DND-41 (cell line): ENCODE measurements at regions not wholly inside any gene's neighbourhood (a gene's known extent, or its start where the extent isn't known, plus 50 kb on each side); places are given as distances from the start of the nearest gene placed in this dataset.

Source experiments
- ATAC-seq: fragments of 200-7000 bp; cut with Tn5 transposase; 3 replicates; pipeline ENCODE4 v1.9.1; 2021; ENCODE audit warnings: low read depth; ENCODE audit not compliant: insufficient read depth
- DNase-seq: peaks from one replicate; pipeline ENCODE4 v3.0.0-alpha.2; 2020
- H2AFZ ChIP-seq: 2 replicates; pipeline ENCODE4 v1.6.0; 2012; ENCODE audit warnings: low read depth, low read length
- H3K27ac ChIP-seq: 2 replicates; pipeline ENCODE4 v1.5.1; 2012; ENCODE audit warnings: low read length, inconsistent platforms
- H3K27me3 ChIP-seq: fragments of 200-600 bp; sonication (generic); 2 replicates; pipeline ENCODE4 v1.6.0; 2012; ENCODE audit warnings: low read length, mild to moderate bottlenecking, inconsistent platforms; ENCODE audit not compliant: insufficient read depth, poor library complexity
- H3K36me3 ChIP-seq: 2 replicates; pipeline ENCODE4 v1.5.1; 2012; ENCODE audit warnings: low read length, inconsistent platforms; ENCODE audit not compliant: insufficient read depth
- H3K4me1 ChIP-seq: 2 replicates; pipeline ENCODE4 v1.5.1; 2012; ENCODE audit warnings: mild to moderate bottlenecking, low read length; ENCODE audit not compliant: insufficient read depth
- H3K4me2 ChIP-seq: 2 replicates; pipeline ENCODE4 v1.6.0; 2012; ENCODE audit warnings: mild to moderate bottlenecking, moderate library complexity, low read length, inconsistent platforms; ENCODE audit not compliant: insufficient read depth
- H3K4me3 ChIP-seq, 2 experiments: fragments of 200-600 bp in 1 of 2; shearing (Covaris generic) in 1 of 2; 2 replicates each; pipeline ENCODE4 v1.5.1; 2012 to 2016; ENCODE audit warnings: inconsistent platforms in 2 of 2, low read length in 2 of 2, mild to moderate bottlenecking in 2 of 2, low read depth in 1 of 2, moderate library complexity in 1 of 2
- H3K79me2 ChIP-seq: 2 replicates; pipeline ENCODE4 v1.6.0; 2012; ENCODE audit warnings: low read length, inconsistent platforms; ENCODE audit not compliant: insufficient read depth
- H3K9ac ChIP-seq: 2 replicates; pipeline ENCODE4 v1.6.0; 2012; ENCODE audit warnings: low read depth, mild to moderate bottlenecking, inconsistent platforms, low read length, moderate library complexity
- H3K9me3 ChIP-seq: 2 replicates; pipeline ENCODE4 v1.5.1; 2012; ENCODE audit warnings: low read length, moderate library complexity, mild to moderate bottlenecking, inconsistent platforms; ENCODE audit not compliant: insufficient read depth, severe bottlenecking
- H4K20me1 ChIP-seq: 2 replicates; pipeline ENCODE4 v1.6.0; 2012; ENCODE audit warnings: low read length; ENCODE audit not compliant: insufficient read depth
- CTCF ChIP-seq: IDR thresholded peaks from 2 replicates; pipeline ENCODE4 v1.5.1; 2012; ENCODE audit warnings: borderline replicate concordance, low read length, moderate library complexity, mild to moderate bottlenecking; ENCODE audit not compliant: poor library complexity, severe bottlenecking; ENCODE audit errors: extremely low read depth
- EZH2 ChIP-seq: IDR thresholded peaks from 3 replicates; pipeline ENCODE4 v1.6.1; 2012; ENCODE audit warnings: borderline replicate concordance, low read depth, mild to moderate bottlenecking, moderate library complexity, low read length, inconsistent platforms; ENCODE audit not compliant: severe bottlenecking

- no peak for TF ChIP-seq EZH2
- no peak for TF ChIP-seq CTCF
These were observed 51.5 kb upstream of the MELK start for GRCh38 chr9:36521148-36521547.

GRCh38 chr9:36517131-36517530 lies 55.6 kb upstream of the MELK start:
- DNase-seq (no peak), ATAC-seq (no peak)
- Histone ChIP-seq H2AFZ (no peak overlapping the region), H3K9ac (no peak overlapping the region), H3K27me3 (no peaks in the 10 kb centered on the region), H3K36me3 (no peaks in the 10 kb centered on the region), H4K20me1 (no peaks in the 10 kb centered on the region), H3K4me1 (no peaks in the 10 kb centered on the region), H3K4me3 (no peak overlapping the region), H3K4me2 (no peak overlapping the region), H3K79me2 (no peaks in the 10 kb centered on the region), H3K9me3 (no peaks in the 10 kb centered on the region), H3K27ac (no peak overlapping the region)
- no peak for TF ChIP-seq CTCF
- no peak for TF ChIP-seq EZH2

More at GRCh38 chr9:36521148-36521547, 51.5 kb upstream of the MELK start:
- no peaks in the 10 kb centered on the region for H3K79me2 ChIP-seq
- no peaks in the 10 kb centered on the region for H3K9me3 ChIP-seq
- no peak overlapping the region for H3K4me3 ChIP-seq
- no peaks in the 10 kb centered on the region for H4K20me1 ChIP-seq
- H3K27ac ChIP-seq: no peak overlapping the region
- no peaks in the 10 kb centered on the region for H3K36me3 ChIP-seq
- no peak overlapping the region for H3K9ac ChIP-seq
- ATAC-seq: no peak
- no peaks in the 10 kb centered on the region for H3K27me3 ChIP-seq
- no peak for DNase-seq
- no peak overlapping the region for H2AFZ ChIP-seq
- H3K4me1 ChIP-seq: no peaks in the 10 kb centered on the region
- no peak overlapping the region for H3K4me2 ChIP-seq

GRCh38 chr9:36504156-36504555 lies 68.5 kb upstream of the MELK start:
- Histone ChIP-seq H3K4me3 (no peak overlapping the region), H3K27ac (peak overlapping the region; percentile 45; the same call in 1 of the 2 replicates), H2AFZ (peak overlapping the region; percentile 60), H4K20me1 (no peaks in the 10 kb centered on the region), H3K27me3 (no peaks in the 10 kb centered on the region), H3K4me1 (peaks cover 13% of the 10 kb centered on the region), H3K4me2 (no peak overlapping the region), H3K79me2 (no peaks in the 10 kb centered on the region), H3K9ac (no peak overlapping the region), H3K9me3 (no peaks in the 10 kb centered on the region), H3K36me3 (no peaks in the 10 kb centered on the region)
- TF ChIP-seq CTCF: no peak
- TF ChIP-seq EZH2: no peak
- ATAC-seq (peak; percentile 85), DNase-seq (peak; percentile 59)
